ENCODE measurements at regions not wholly inside any gene's neighbourhood (a gene's known extent, or its start where the extent isn't known, plus 50 kb on each side); places are given as distances from the start of the nearest gene placed in this dataset.

GRCh38 chrX:117325706-117326105, 790.9 kb downstream of the KLHL13 start:
- Mint-ChIP-seq H3K4me3 (ENCODE audit: unreplicated experiment) (no peak overlapping the region), H3K36me3 (ENCODE audit: insufficient read depth, unreplicated experiment) (no peaks in the 10 kb centered on the region), H3K4me1 (ENCODE audit: low read depth, unreplicated experiment) (no peaks in the 10 kb centered on the region), H3K27me3 (ENCODE audit: insufficient read depth, unreplicated experiment) (no peaks in the 10 kb centered on the region), H3K27ac (ENCODE audit: unreplicated experiment) (no peak overlapping the region), H3K9me3 (ENCODE audit: unreplicated experiment) (peaks cover 8% of the 10 kb centered on the region)
- Histone ChIP-seq H3K4me1 (no peaks in the 10 kb centered on the region), H3K27me3 (replicated peaks; ENCODE audit: control insufficient read depth, insufficient read depth, low read length) (no peaks in the 10 kb centered on the region), H3K4me3 (ENCODE audit: low read depth, low read length) (no peak overlapping the region), H3K9me3 (no peaks in the 10 kb centered on the region), H3K36me3 (ENCODE audit: control insufficient read depth, insufficient read depth, low read length) (no peaks in the 10 kb centered on the region)
- TF ChIP-seq CTCF (IDR thresholded peaks at IDR 0.05; ENCODE audit: insufficient read depth in 1 of 2, low read depth in 1 of 2, low read length in 1 of 2, severe bottlenecking in 1 of 2, unreplicated experiment in 1 of 2): no peak
- no peak for DNase-seq
- POLR2A ChIA-PET: no interaction called here
- BruUV-seq (replicated peaks): no TSS peak
- intact Hi-C loops (cut with micrococcal nuclease; ENCODE audit: unreplicated experiment): no loop called here
- CTCF ChIA-PET: no interaction called here

GRCh38 chrX:117305168-117305766, 811.3 kb downstream of the KLHL13 start:
- no peak overlapping the region for H3K4me3 ChIP-seq (ENCODE audit: low read depth, low read length)
- no peak for DNase-seq
- intact Hi-C loops (cut with micrococcal nuclease; ENCODE audit: unreplicated experiment): no loop called here
- Mint-ChIP-seq H3K4me3 (ENCODE audit: unreplicated experiment) (no peak overlapping the region), H3K27ac (ENCODE audit: unreplicated experiment) (no peak overlapping the region), H3K36me3 (ENCODE audit: insufficient read depth, unreplicated experiment) (no peaks in the 10 kb centered on the region), H3K27me3 (ENCODE audit: insufficient read depth, unreplicated experiment) (no peaks in the 10 kb centered on the region), H3K4me1 (ENCODE audit: low read depth, unreplicated experiment) (no peaks in the 10 kb centered on the region), H3K9me3 (ENCODE audit: unreplicated experiment) (no peaks in the 10 kb centered on the region)
- no peaks in the 10 kb centered on the region for H3K27me3 ChIP-seq (replicated peaks; ENCODE audit: control insufficient read depth, insufficient read depth, low read length)
- H3K4me1 ChIP-seq: no peaks in the 10 kb centered on the region
- no peaks in the 10 kb centered on the region for H3K36me3 ChIP-seq (ENCODE audit: control insufficient read depth, insufficient read depth, low read length)
- TF ChIP-seq CTCF (IDR thresholded peaks at IDR 0.05; ENCODE audit: insufficient read depth in 1 of 2, low read depth in 1 of 2, low read length in 1 of 2, severe bottlenecking in 1 of 2, unreplicated experiment in 1 of 2): no peak
- no peaks in the 10 kb centered on the region for H3K9me3 ChIP-seq
- BruUV-seq (replicated peaks): no TSS peak
- ChIA-PET POLR2A (no interaction called here), CTCF (no interaction called here)

DNA sequence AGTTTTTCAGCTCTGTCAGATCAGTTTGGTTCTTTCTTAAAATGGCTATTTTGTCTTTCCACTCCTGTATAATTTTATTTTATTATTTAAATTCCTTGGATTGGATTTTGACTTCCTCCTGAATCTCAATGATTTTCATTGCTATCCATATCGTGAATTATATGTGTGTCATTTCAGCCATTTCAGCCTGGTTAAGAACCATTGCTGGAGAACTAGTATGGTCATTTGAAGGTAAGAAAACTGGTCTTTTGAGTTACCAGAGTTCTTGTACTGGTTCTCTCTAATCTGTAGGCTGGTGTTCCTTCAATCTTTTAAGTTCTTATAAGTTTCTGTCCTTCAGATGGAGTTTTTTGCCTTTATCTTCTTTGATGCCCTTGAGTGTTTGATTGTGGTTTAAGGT, 815.5 kb downstream of the KLHL13 start:
- no peaks in the 10 kb centered on the region for H3K27me3 ChIP-seq (replicated peaks; ENCODE audit: control insufficient read depth, insufficient read depth, low read length)
- no peaks in the 10 kb centered on the region for H3K4me1 ChIP-seq
- H3K4me3 ChIP-seq (ENCODE audit: low read depth, low read length): no peak overlapping the region
- no peak overlapping the region for H3K27ac Mint-ChIP-seq (ENCODE audit: unreplicated experiment)
- no peak overlapping the region for H3K4me3 Mint-ChIP-seq (ENCODE audit: unreplicated experiment)
- POLR2A ChIA-PET: no interaction called here
- H3K27me3 Mint-ChIP-seq (ENCODE audit: insufficient read depth, unreplicated experiment): no peaks in the 10 kb centered on the region
- no peaks in the 10 kb centered on the region for H3K36me3 ChIP-seq (ENCODE audit: control insufficient read depth, insufficient read depth, low read length)
- H3K9me3 ChIP-seq: no peaks in the 10 kb centered on the region
- intact Hi-C loops (cut with micrococcal nuclease; ENCODE audit: unreplicated experiment): no loop called here
- BruUV-seq (replicated peaks): no TSS peak
- no peaks in the 10 kb centered on the region for H3K9me3 Mint-ChIP-seq (ENCODE audit: unreplicated experiment)
- H3K36me3 Mint-ChIP-seq (ENCODE audit: insufficient read depth, unreplicated experiment): no peaks in the 10 kb centered on the region
- DNase-seq: no peak
- TF ChIP-seq CTCF (IDR thresholded peaks at IDR 0.05; ENCODE audit: insufficient read depth in 1 of 2, low read depth in 1 of 2, low read length in 1 of 2, severe bottlenecking in 1 of 2, unreplicated experiment in 1 of 2): no peak
- no peaks in the 10 kb centered on the region for H3K4me1 Mint-ChIP-seq (ENCODE audit: low read depth, unreplicated experiment)
- CTCF ChIA-PET: no interaction called here

All from Caco-2 (cell line).